Dermis microvascular lymphatic vessel endothelial cell (primary cell): ENCODE measurements at regions not wholly inside any gene's neighbourhood (a gene's known extent, or its start where the extent isn't known, plus 50 kb on each side); places are given as distances from the start of the nearest gene placed in this dataset.

Experiments
- DNase-seq, 2 donors: peaks; one replicate each; pipeline versions ENCODE4 v3.0.0 to v3.0.0-alpha.2; 2010; ENCODE audit warnings: low read depth in 2 of 2

DNA sequence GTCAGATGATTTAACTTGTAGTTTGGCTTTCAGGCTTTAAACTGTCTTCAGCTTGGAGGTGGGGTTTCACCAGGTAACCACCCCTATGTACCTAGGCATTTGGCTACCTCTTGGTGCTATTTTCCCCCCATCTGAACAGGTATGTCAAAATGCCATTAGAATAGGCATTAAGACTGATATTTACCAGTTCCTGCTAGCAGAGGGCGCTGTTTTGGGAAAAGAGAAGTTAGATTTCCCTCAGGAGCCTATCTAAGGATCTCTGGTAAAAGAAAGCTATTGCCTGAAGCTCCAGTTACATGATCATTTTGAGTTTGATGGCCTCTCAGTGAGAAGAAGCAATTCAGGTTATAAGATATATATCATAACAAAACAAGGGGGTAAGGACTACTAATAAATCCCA lies 879.1 kb downstream of the SH3BGRL start:
- DNase-seq = no peak

DNA sequence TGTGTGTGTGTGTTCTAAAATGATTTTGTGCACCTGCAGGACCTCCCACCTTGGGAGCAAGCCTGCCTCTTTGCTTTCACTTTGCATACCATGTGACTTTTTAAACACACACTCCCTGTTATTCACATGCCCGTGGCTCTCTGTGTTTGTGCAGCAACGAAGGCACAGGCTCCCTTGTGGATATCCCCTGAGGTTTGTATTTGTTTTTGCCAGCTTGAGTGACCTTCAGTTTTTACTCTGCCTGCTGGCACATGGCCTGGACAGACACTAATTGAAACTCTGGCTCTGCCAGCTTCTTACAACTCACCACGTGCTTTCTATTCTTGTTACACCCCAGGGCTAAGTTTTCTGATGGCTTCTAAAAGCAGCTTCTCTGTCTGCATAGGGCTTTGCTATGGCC lies 885.8 kb downstream of the SH3BGRL start:
- no peak for DNase-seq

DNA sequence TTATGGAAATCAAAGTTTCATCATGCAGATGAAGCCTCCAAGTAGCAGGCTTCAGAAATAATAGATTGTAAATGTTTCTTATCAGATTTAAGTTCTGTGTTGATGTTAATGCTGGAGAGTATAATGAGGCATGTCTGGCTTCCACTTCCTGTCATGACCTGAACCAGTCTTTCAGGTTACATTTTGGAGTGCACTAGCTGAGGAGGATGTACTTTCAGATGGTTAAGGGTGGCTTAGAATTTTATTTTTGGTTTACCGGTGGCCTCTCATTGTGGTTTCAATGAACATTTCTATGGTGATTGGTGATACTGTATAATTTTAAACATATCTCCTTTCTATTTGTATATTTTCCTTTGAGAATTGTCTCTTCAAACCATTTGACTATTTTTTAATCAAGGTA lies 890.4 kb downstream of the SH3BGRL start:
- DNase-seq = no peak

DNA sequence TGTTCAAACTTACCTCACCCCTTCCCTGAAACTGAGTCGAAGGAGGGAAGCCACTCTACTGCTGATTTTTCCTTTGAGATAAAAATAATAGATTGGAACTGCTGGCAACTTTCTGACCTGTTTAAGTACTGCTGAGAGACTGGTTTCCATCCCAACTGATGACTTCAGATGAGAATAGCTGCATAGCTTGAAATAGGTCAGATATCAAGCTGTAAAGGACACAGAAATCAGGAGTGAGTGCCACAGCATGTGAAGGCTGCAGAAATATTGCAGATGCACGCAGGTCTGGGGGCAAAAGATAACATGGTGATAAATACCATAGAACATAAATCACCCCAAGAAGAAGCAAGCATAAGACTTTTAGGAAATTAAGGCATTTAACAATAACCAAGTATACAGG lies 923.2 kb downstream of the SH3BGRL start:
- no peak for DNase-seq

GRCh38 chrX:82127228-82128123 lies 925.6 kb downstream of the SH3BGRL start:
- DNase-seq = no peak

DNA sequence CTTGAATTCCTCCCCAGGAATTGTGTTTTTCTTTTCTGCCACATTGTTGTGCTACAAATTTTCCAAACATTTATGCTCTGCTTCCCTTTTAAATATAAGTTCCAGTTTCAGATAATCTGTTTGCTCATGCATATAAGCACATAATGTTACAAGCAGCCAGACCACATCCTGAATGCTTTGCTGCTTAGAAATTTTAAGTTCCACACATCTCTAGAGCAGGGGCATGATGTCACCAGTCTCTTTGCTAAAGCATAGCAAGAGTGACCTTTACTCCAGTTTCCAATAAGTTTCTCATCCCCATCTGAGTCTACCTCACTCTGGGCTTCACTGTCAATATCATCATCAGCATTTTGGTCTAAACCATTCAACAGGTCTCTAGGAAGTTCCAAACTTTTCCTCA lies 932.5 kb downstream of the SH3BGRL start:
- DNase-seq = no peak

DNA sequence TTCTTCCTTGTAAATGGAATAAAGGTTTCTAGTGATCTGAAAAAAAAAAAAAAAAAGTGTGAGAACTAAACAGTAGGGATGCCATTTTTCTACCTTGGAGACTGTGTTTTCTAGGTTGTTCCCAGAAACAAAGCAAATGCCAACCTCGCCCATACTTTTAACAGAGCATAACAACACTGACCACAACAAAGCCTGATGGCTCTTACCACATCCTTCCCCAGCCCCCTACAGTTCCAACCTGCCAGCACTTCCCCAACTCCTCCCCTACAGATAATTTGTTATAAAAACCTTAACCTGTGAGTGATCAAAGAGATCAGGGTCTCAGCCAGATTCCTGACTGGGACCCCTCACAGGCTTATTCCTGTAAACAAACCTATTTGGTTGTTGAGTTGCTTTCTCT lies 940.0 kb downstream of the SH3BGRL start:
- DNase-seq = no peak

DNA sequence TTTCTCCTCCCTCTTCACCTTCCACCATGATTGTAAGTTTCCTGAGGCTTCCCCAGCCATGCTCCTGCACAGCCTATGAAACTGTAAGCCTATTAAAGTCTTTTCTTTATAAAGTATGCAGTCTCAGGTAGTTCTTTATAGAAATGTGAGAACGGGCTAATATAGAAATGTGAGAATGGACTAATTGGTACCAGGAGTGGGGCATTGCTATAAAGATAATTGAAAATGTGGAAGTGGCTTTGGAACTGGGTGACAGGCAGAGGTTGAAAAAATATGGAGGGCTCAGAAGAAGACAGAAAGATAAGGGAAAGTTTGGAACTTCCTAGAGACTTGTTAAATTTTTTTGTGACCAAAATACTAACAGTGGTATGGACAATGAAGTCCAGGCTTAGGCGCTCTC lies 959.3 kb downstream of the SH3BGRL start:
- DNase-seq = no peak

GRCh38 chrX:82163701-82164100 lies 961.8 kb downstream of the SH3BGRL start:
- DNase-seq = no peak

- no peak for DNase-seq
Observed at GRCh38 chrX:82196866-82197265, 995.0 kb downstream of the SH3BGRL start.

DNA sequence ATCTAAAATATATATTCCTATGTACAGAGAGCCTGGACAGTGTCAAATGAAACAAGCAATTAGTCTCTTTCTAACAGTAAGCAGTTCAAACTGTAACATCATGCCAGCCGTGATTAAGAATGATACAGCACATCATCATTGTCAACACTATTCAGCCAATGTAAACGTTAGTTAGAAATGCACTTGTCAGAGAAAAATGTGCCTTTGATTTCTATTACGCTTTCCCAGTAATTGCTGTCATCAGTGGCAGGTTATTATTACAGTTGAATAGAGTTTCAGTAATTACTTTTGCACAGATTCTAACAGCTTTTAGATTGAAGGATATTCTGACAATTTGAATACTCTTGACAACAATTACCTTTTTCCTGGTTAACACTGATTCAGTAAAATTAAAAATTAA lies 1007.1 kb downstream of the SH3BGRL start:
- DNase-seq = no peak

DNA sequence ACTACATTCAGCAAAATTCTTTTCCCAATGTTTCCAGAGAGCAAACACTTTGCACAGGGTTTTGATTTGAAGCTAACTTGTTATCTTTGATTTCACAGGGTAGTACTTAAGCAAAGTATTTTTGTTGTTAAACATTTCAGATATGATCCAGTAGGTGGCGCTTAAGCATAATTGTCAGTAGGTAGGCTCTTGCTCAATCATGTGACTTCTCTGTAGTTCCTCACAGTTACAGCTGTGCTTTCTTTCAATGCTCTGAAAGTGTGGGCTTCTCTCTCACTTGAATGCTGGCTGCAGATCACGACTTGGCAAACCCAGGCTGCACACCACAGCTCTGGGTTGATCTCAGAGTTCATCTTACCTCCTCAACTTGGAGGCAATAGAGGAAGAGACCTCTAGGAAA lies 1016.5 kb downstream of the SH3BGRL start:
- peak; percentile 14 to 20 for DNase-seq

DNA sequence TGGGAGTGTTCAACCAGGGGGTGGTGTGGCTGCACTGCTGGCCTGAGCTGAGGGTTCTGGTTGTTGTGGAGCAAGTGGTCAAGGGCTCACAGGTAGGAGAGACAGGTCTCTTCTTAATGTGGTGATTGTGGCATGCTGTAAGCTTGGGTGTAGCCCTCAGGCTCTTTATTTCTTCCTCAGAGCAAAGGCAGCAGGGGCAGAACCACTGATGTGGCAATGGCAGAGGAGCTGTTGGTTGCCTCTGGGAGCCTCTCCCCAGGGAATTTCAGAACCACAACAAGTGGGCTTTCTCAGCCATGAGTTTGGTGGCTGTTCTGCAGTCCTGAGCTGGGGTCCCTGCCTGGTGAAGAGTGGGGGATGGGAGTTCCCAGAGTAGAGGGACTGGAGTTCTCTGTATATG lies 1017.2 kb downstream of the SH3BGRL start:
- DNase-seq = no peak

GRCh38 chrX:82224961-82225360 lies 1023.1 kb downstream of the SH3BGRL start:
- no peak for DNase-seq

- DNase-seq = no peak
Observed at GRCh38 chrX:82230013-82230412, 1028.1 kb downstream of the SH3BGRL start.

DNA sequence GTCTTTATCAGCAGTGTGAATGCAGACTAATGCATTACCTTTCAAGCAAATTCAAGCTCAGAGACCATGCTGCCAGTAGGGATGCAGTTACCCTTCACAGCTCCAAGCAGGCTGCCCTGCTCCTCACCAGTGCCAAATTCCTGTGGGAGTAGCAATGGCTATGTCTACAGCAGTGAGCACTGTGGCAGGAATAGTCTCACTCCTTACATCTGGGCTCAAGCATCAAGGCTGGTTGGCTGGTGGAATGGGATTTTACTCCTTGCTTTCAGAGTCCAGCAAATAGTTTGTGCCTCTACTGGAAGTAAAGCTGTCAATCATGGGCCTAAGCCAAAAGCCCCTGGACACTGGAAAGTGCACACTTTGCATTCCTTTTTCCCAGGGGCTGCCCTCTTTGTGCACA lies 1030.8 kb downstream of the SH3BGRL start:
- no peak for DNase-seq

GRCh38 chrX:82237328-82237727 lies 1035.4 kb downstream of the SH3BGRL start:
- peak in 1 of 2 donors; percentile 0 for DNase-seq
